Neural progenitor cell (in vitro differentiated cells): ENCODE measurements at regions not wholly inside any gene's neighbourhood (a gene's known extent, or its start where the extent isn't known, plus 50 kb on each side); places are given as distances from the start of the nearest gene placed in this dataset.
A peak's percentile ranks its signal among the peaks of the same experiment; 100 is the strongest.

Experiments used
- DNase-seq: peaks from one replicate; pipeline ENCODE4 v3.0.0-alpha.2; 2016; ENCODE audit warnings: low spot score
- H2AFZ ChIP-seq: fragments of 200-600 bp; sonication (generic); replicated peaks from 2 replicates; pipeline ENCODE4 v1.6.1; 2016; ENCODE audit warnings: antibody characterized with exemption
- H3F3A ChIP-seq: fragments of 200-600 bp; sonication (generic); 2 replicates; pipeline ENCODE4 v1.6.1; 2016; ENCODE audit warnings: antibody characterized with exemption, low read depth
- H3K27ac ChIP-seq: fragments of 200-600 bp; sonication (generic); 2 replicates; pipeline ENCODE4 v1.5.1; 2016; ENCODE audit warnings: mild to moderate bottlenecking
- H3K27me3 ChIP-seq: fragments of 200-600 bp; sonication (generic); 2 replicates; pipeline ENCODE4 v1.6.1; 2016; ENCODE audit warnings: mild to moderate bottlenecking, moderate library complexity
- H3K36me3 ChIP-seq: fragments of 200-600 bp; sonication (generic); 2 replicates; pipeline ENCODE4 v1.5.1; 2016
- H3K4me1 ChIP-seq: fragments of 200-600 bp; sonication (generic); 2 replicates; pipeline ENCODE4 v1.6.1; 2016; ENCODE audit warnings: mixed run types
- H3K4me2 ChIP-seq: fragments of 200-600 bp; sonication (generic); 2 replicates; pipeline ENCODE4 v1.6.1; 2016
- H3K4me3 ChIP-seq: fragments of 200-600 bp; sonication (generic); 2 replicates; pipeline ENCODE4 v1.5.1; 2016
- H3K79me2 ChIP-seq: fragments of 200-600 bp; sonication (generic); 2 replicates; pipeline ENCODE4 v1.6.1; 2016; ENCODE audit warnings: low read depth
- H3K9ac ChIP-seq: fragments of 200-600 bp; sonication (generic); 2 replicates; pipeline ENCODE4 v1.6.1; 2016
- H3K9me3 ChIP-seq: fragments of 200-600 bp; sonication (generic); 2 replicates; pipeline ENCODE4 v1.5.1; 2016; ENCODE audit warnings: low read depth
- H4K20me1 ChIP-seq: fragments of 200-600 bp; sonication (generic); 2 replicates; pipeline ENCODE4 v1.6.1; 2016; ENCODE audit warnings: low read depth
- H3K27ac Mint-ChIP-seq: 3 replicates; pipeline ENCODE4 v1.8.0; 2021; ENCODE audit warnings: mixed read lengths
- H3K27me3 Mint-ChIP-seq: 2 replicates; pipeline ENCODE4 v1.8.0; 2022; ENCODE audit warnings: low read depth, mild to moderate bottlenecking, inconsistent platforms, moderate library complexity, mixed read lengths; ENCODE audit not compliant: insufficient read depth
- H3K36me3 Mint-ChIP-seq: 3 replicates; pipeline ENCODE4 v1.8.0; 2021; ENCODE audit warnings: mixed read lengths
- H3K4me1 Mint-ChIP-seq: 3 replicates; pipeline ENCODE4 v1.8.0; 2021; ENCODE audit warnings: mixed read lengths
- H3K4me3 Mint-ChIP-seq: 3 replicates; pipeline ENCODE4 v1.8.0; 2021; ENCODE audit warnings: mild to moderate bottlenecking, moderate library complexity, mixed read lengths
- H3K9me3 Mint-ChIP-seq: 3 replicates; pipeline ENCODE4 v1.8.0; 2020; ENCODE audit warnings: mixed read lengths
- CTCF ChIP-seq: fragments of 200-600 bp; sonication (generic); IDR thresholded peaks from 2 replicates; pipeline ENCODE4 v1.5.1; 2017; ENCODE audit warnings: antibody characterized with exemption, mild to moderate bottlenecking
- EZH2 ChIP-seq: fragments of 200-600 bp; sonication (generic); IDR thresholded peaks from 2 replicates; pipeline ENCODE4 v1.6.1; 2017; ENCODE audit warnings: antibody characterized with exemption, mild to moderate bottlenecking, moderate library complexity
- EZH2phosphoT487 ChIP-seq: fragments of 200-600 bp; sonication (generic); IDR thresholded peaks from 2 replicates; pipeline ENCODE4 v1.6.1; 2017; ENCODE audit warnings: antibody characterized with exemption

- Mint-ChIP-seq H3K27ac (no peak overlapping the region), H3K9me3 (no peaks in the 10 kb centered on the region), H3K36me3 (no peaks in the 10 kb centered on the region), H3K27me3 (peaks cover 5% of the 10 kb centered on the region), H3K4me1 (peaks cover 7% of the 10 kb centered on the region), H3K4me3 (no peak overlapping the region)
- H3F3A ChIP-seq, result no peaks in the 10 kb centered on the region
- H3K79me2 ChIP-seq, result no peaks in the 10 kb centered on the region
- H4K20me1 ChIP-seq, result no peaks in the 10 kb centered on the region
- H3K27me3 ChIP-seq, result no peaks in the 10 kb centered on the region
- no peak overlapping the region for H3K9ac ChIP-seq
- H3K27ac ChIP-seq, result no peak overlapping the region
- TF ChIP-seq EZH2phosphoT487 (no peak), CTCF (no peak), EZH2 (no peak)
- H3K9me3 ChIP-seq, result no peaks in the 10 kb centered on the region
- H3K4me2 ChIP-seq, result no peak overlapping the region
- no peaks in the 10 kb centered on the region for H3K36me3 ChIP-seq
- no peaks in the 10 kb centered on the region for H3K4me1 ChIP-seq
- H2AFZ ChIP-seq, result no peak overlapping the region
- DNase-seq, result no peak
- no peak overlapping the region for H3K4me3 ChIP-seq
Measured at GRCh38 chrX:38988301-38988700, 187.0 kb downstream of the MID1IP1 start.

GRCh38 chrX:38989076-38989475 lies 187.8 kb downstream of the MID1IP1 start:
- no peaks in the 10 kb centered on the region for H4K20me1 ChIP-seq
- H3K79me2 ChIP-seq, result no peaks in the 10 kb centered on the region

GRCh38 chrX:38991656-38992440 lies 190.6 kb downstream of the MID1IP1 start:
- Histone ChIP-seq H4K20me1 (no peaks in the 10 kb centered on the region), H3K4me1 (no peaks in the 10 kb centered on the region), H2AFZ (no peak overlapping the region), H3K9me3 (no peaks in the 10 kb centered on the region), H3K27ac (no peak overlapping the region), H3K4me2 (no peak overlapping the region), H3K4me3 (no peak overlapping the region), H3K9ac (no peak overlapping the region), H3F3A (no peaks in the 10 kb centered on the region), H3K79me2 (no peaks in the 10 kb centered on the region), H3K36me3 (no peaks in the 10 kb centered on the region), H3K27me3 (no peaks in the 10 kb centered on the region)
- no peak for DNase-seq
- Mint-ChIP-seq H3K4me3 (no peak overlapping the region), H3K27ac (peak overlapping the region; percentile 77), H3K27me3 (peaks cover 5% of the 10 kb centered on the region), H3K36me3 (no peaks in the 10 kb centered on the region), H3K4me1 (peaks cover 7% of the 10 kb centered on the region), H3K9me3 (peaks cover 3% of the 10 kb centered on the region)
- TF ChIP-seq CTCF (no peak), EZH2phosphoT487 (no peak), EZH2 (no peak)

More at GRCh38 chrX:38989076-38989475, 187.8 kb downstream of the MID1IP1 start:
- no peak overlapping the region for H3K4me3 ChIP-seq
- H3K27me3 Mint-ChIP-seq, result peaks cover 5% of the 10 kb centered on the region
- H3K9ac ChIP-seq, result no peak overlapping the region
- H2AFZ ChIP-seq, result no peak overlapping the region
- H3K4me1 ChIP-seq, result no peaks in the 10 kb centered on the region
- peaks cover 7% of the 10 kb centered on the region for H3K4me1 Mint-ChIP-seq
- H3K27ac Mint-ChIP-seq, result no peak overlapping the region
- H3K36me3 Mint-ChIP-seq, result no peaks in the 10 kb centered on the region
- no peak overlapping the region for H3K4me2 ChIP-seq
- H3K9me3 ChIP-seq, result no peaks in the 10 kb centered on the region
- no peak overlapping the region for H3K4me3 Mint-ChIP-seq
- H3K27me3 ChIP-seq, result no peaks in the 10 kb centered on the region
- H3F3A ChIP-seq, result no peaks in the 10 kb centered on the region
- TF ChIP-seq EZH2phosphoT487 (no peak), EZH2 (no peak), CTCF (no peak)
- no peaks in the 10 kb centered on the region for H3K36me3 ChIP-seq
- no peak overlapping the region for H3K27ac ChIP-seq
- no peaks in the 10 kb centered on the region for H3K9me3 Mint-ChIP-seq
- no peak for DNase-seq
